IMR-90 (cell line): ENCODE measurements at regions not wholly inside any gene's neighbourhood (a gene's known extent, or its start where the extent isn't known, plus 50 kb on each side); places are given as distances from the start of the nearest gene placed in this dataset.

Experiments used
- BHLHE40 ChIP-seq: fragments of 150-350 bp; IDR thresholded peaks from 2 replicates; pipeline ENCODE4 v1.6.1; 2016; ENCODE audit warnings: mild to moderate bottlenecking, low read depth, low read length
- CEBPB ChIP-seq: IDR thresholded peaks from 2 replicates; pipeline ENCODE4 v1.6.1; 2012; ENCODE audit warnings: low read depth, low read length, improper control_type of control experiment
- CHD1 ChIP-seq: IDR thresholded peaks from 2 replicates; pipeline ENCODE4 v1.6.1; 2012; ENCODE audit warnings: low read depth, low read length, improper control_type of control experiment
- FOS ChIP-seq: fragments of 150-350 bp; IDR thresholded peaks from 2 replicates; pipeline ENCODE4 v1.6.1; 2016; ENCODE audit warnings: low read depth, low read length
- MAZ ChIP-seq: IDR thresholded peaks from 2 replicates; pipeline ENCODE4 v1.6.1; 2012; ENCODE audit warnings: low read depth, mild to moderate bottlenecking, low read length, improper control_type of control experiment, moderate library complexity, borderline replicate concordance
- MXI1 ChIP-seq: IDR thresholded peaks from 2 replicates; pipeline ENCODE4 v1.6.1; 2012; ENCODE audit warnings: low read depth, mild to moderate bottlenecking, low read length, moderate library complexity, borderline replicate concordance
- POLR2A ChIP-seq: IDR thresholded peaks from 2 replicates; pipeline ENCODE4 v1.6.1; 2012; ENCODE audit warnings: mild to moderate bottlenecking, low read depth, low read length
- RAD21 ChIP-seq: IDR thresholded peaks from 2 replicates; pipeline ENCODE4 v1.6.1; 2012; ENCODE audit warnings: low read length, improper control_type of control experiment
- RCOR1 ChIP-seq: IDR thresholded peaks from 2 replicates; pipeline ENCODE4 v1.6.1; 2012; ENCODE audit warnings: mild to moderate bottlenecking, low read length, improper control_type of control experiment; ENCODE audit not compliant: insufficient replicate concordance
- RFX5 ChIP-seq: IDR thresholded peaks from 2 replicates; pipeline ENCODE4 v1.8.0; 2012; ENCODE audit warnings: low read depth, mild to moderate bottlenecking, low read length, moderate library complexity
- SMC3 ChIP-seq: fragments of 150-350 bp; IDR thresholded peaks from 2 replicates; pipeline ENCODE4 v1.6.1; 2016; ENCODE audit warnings: low read depth, mild to moderate bottlenecking, antibody characterized with exemption, low read length, moderate library complexity
- TF ChIP-seq, protein P1 (sequence below): conservative IDR thresholded peaks from 2 replicates; pipeline ENCODE4 v1.5.1; 2012; ENCODE audit warnings: mild to moderate bottlenecking, low read depth, low read length, improper control_type of control experiment
- TF ChIP-seq, protein P2 (sequence below): fragments of 150-350 bp; IDR thresholded peaks from 2 replicates; pipeline ENCODE4 v1.6.1; 2017; ENCODE audit warnings: mild to moderate bottlenecking, antibody characterized with exemption, low read length, low read depth
- TF ChIP-seq, protein P3 (sequence below): fragments of 150-350 bp; IDR thresholded peaks from 2 replicates; pipeline ENCODE4 v1.6.1; 2016; ENCODE audit warnings: low read depth, mild to moderate bottlenecking, low read length, moderate library complexity, borderline replicate concordance

DNA sequence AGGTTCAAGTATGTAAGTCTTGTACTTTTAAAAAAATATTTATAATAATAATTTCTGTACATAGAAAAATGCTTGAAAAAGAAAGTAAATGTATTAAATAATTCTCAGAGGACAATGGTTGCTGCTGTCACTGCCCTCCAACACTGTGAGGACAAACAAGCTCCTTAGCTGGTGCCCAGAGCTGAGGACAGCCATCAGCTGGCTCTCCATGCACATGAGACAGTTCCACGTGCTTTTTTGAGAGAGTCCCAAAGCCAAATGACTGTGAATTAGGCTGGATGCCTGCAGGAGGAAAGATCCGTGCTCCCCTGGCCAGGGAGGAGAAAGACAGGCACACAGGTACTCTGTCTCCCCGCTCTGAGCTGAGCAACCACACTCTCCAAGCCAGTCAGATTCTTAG lies 115.5 kb upstream of the IRX5 start:
- TF ChIP-seq, protein P1, sequence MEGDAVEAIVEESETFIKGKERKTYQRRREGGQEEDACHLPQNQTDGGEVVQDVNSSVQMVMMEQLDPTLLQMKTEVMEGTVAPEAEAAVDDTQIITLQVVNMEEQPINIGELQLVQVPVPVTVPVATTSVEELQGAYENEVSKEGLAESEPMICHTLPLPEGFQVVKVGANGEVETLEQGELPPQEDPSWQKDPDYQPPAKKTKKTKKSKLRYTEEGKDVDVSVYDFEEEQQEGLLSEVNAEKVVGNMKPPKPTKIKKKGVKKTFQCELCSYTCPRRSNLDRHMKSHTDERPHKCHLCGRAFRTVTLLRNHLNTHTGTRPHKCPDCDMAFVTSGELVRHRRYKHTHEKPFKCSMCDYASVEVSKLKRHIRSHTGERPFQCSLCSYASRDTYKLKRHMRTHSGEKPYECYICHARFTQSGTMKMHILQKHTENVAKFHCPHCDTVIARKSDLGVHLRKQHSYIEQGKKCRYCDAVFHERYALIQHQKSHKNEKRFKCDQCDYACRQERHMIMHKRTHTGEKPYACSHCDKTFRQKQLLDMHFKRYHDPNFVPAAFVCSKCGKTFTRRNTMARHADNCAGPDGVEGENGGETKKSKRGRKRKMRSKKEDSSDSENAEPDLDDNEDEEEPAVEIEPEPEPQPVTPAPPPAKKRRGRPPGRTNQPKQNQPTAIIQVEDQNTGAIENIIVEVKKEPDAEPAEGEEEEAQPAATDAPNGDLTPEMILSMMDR: no peak
- TF ChIP-seq POLR2A (no peak), RAD21 (no peak), CEBPB (no peak), BHLHE40 (no peak), MAZ (no peak), MXI1 (no peak), RFX5 (no peak), SMC3 (no peak), CHD1 (no peak), RCOR1 (no peak), FOS (no peak)
- TF ChIP-seq, protein P2, sequence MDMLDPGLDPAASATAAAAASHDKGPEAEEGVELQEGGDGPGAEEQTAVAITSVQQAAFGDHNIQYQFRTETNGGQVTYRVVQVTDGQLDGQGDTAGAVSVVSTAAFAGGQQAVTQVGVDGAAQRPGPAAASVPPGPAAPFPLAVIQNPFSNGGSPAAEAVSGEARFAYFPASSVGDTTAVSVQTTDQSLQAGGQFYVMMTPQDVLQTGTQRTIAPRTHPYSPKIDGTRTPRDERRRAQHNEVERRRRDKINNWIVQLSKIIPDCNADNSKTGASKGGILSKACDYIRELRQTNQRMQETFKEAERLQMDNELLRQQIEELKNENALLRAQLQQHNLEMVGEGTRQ: no peak
- TF ChIP-seq, protein P3, sequence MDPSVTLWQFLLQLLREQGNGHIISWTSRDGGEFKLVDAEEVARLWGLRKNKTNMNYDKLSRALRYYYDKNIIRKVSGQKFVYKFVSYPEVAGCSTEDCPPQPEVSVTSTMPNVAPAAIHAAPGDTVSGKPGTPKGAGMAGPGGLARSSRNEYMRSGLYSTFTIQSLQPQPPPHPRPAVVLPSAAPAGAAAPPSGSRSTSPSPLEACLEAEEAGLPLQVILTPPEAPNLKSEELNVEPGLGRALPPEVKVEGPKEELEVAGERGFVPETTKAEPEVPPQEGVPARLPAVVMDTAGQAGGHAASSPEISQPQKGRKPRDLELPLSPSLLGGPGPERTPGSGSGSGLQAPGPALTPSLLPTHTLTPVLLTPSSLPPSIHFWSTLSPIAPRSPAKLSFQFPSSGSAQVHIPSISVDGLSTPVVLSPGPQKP: no peak
